Central memory CD8-positive, alpha-beta T cell (primary cell): ENCODE measurements at regions not wholly inside any gene's neighbourhood (a gene's known extent, or its start where the extent isn't known, plus 50 kb on each side); places are given as distances from the start of the nearest gene placed in this dataset.

Experiments
- ATAC-seq: fragments of 150-1000 bp; cut with Tn5 transposase; replicated peaks from 2 replicates; pipeline ENCODE4 v1.10.0; 2022; ENCODE audit warnings: mild to moderate bottlenecking, moderate FRiP score, moderate number of reproducible peaks; ENCODE audit not compliant: poor library complexity, severe bottlenecking; ENCODE audit errors: extremely low read depth
- DNase-seq, 2 donors: peaks; one replicate each; pipeline ENCODE4 v3.0.0; 2021; ENCODE audit warnings: low spot score in 2 of 2
- H3K27ac Mint-ChIP-seq: one replicate; pipeline ENCODE4 v1.8.0; 2022; ENCODE audit warnings: low read depth, mild to moderate bottlenecking, moderate library complexity, mixed read lengths
- H3K27me3 Mint-ChIP-seq: one replicate; pipeline ENCODE4 v1.8.0; 2022; ENCODE audit warnings: mixed read lengths
- H3K36me3 Mint-ChIP-seq: one replicate; pipeline ENCODE4 v1.8.0; 2022; ENCODE audit warnings: mild to moderate bottlenecking, moderate library complexity, mixed read lengths; ENCODE audit not compliant: insufficient read depth
- H3K4me1 Mint-ChIP-seq: one replicate; pipeline ENCODE4 v1.8.0; 2022; ENCODE audit warnings: mixed read lengths
- H3K4me3 Mint-ChIP-seq: one replicate; pipeline ENCODE4 v1.8.0; 2022; ENCODE audit warnings: mild to moderate bottlenecking, moderate library complexity, mixed read lengths
- H3K9me3 Mint-ChIP-seq: one replicate; pipeline ENCODE4 v1.8.0; 2022; ENCODE audit warnings: mixed read lengths

DNA sequence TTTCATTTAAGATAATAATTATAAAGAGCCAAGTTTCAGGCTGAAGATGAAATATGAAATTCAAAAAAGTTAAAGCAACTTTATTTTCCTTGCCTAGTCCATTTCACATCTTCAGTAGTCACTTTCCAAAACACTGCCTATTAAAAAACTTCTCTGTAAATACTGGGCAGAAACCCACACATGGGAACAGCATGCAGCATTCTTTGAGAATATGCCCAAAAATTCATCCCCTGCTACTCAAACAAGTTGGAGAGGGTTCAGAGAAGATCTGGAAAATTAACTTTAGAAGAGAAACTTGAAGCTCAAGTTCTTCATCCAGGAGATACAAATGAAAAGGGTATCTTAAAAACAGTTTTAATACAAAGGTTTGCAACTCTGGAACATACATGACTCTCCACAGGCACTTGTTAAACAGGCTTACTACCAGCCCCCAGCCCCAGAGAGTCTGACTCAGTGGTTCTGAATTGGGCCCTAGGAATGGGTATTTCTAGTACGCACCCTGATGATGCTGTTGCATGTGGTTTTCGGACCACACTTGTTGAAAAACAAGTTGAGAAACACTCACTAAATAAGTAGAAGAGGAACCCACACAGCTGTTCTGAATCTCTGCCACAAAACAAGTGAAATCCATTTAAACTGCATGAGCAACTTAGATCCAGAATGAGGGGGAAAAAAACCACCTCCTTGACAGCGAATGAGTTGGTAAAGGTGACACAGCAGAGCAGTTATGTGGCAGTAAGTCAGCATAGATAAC, 329.1 kb downstream of the SATB2 start:
- DNase-seq: no peak
- H3K36me3 Mint-ChIP-seq: no peaks in the 10 kb centered on the region

DNA sequence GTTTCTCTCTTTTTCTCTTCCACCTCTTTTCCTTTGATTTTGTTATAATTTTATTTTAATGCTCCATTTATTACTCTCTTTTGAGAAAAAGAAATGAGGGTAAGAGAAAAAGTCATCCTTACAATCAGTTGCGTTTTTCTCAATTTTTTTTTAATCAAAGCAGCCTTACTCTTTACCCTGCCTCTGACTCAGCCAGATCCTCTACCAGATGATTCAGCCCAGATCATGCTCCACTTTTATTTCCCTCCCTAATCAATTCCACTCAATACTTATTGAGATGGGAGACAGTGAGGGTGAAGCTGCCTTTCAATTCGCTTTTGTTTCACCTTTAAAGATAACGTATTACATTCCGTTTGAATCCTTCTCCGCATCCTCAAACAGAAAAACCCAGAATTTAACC, 337.9 kb downstream of the SATB2 start:
- Mint-ChIP-seq H3K4me3 (no peak overlapping the region), H3K36me3 (no peaks in the 10 kb centered on the region), H3K27ac (no peak overlapping the region)

More for the DNA sequence above, 329.1 kb downstream of the SATB2 start:
- no peaks in the 10 kb centered on the region for H3K27me3 Mint-ChIP-seq
- H3K4me3 Mint-ChIP-seq: no peak overlapping the region
- ATAC-seq: no peak
- H3K27ac Mint-ChIP-seq: no peak overlapping the region
- H3K9me3 Mint-ChIP-seq: no peaks in the 10 kb centered on the region
- H3K4me1 Mint-ChIP-seq: no peaks in the 10 kb centered on the region

DNA sequence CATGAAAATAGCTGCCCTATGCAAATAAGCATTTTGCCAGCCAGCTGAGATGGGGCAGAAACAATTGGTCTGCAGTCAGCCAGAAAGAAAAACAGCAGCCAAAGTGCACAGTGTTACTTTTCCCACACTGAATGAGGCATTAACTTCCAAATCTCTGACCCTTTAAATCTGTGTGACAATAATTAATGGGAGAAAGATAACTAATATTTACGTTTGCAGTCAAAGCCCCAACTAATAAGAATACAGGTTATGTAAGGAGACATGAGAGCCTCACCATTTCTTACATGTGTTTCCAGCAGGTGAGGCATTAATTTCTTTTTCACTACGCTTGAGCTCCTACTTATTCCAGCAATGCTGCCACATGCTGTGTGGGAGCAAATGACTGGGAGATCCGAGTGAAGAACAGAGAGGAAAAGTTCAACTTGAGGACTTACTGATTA, 339.0 kb downstream of the SATB2 start:
- DNase-seq: no peak
- H3K27me3 Mint-ChIP-seq: no peaks in the 10 kb centered on the region
- no peak overlapping the region for H3K27ac Mint-ChIP-seq
- H3K36me3 Mint-ChIP-seq: no peaks in the 10 kb centered on the region
- ATAC-seq: no peak
- H3K4me1 Mint-ChIP-seq: no peaks in the 10 kb centered on the region
- no peak overlapping the region for H3K4me3 Mint-ChIP-seq
- peaks cover 13% of the 10 kb centered on the region for H3K9me3 Mint-ChIP-seq

More for the DNA sequence above, 337.9 kb downstream of the SATB2 start:
- peaks cover 8% of the 10 kb centered on the region for H3K9me3 Mint-ChIP-seq
- H3K27me3 Mint-ChIP-seq: no peaks in the 10 kb centered on the region
- H3K4me1 Mint-ChIP-seq: no peaks in the 10 kb centered on the region
- ATAC-seq (no peak), DNase-seq (no peak)

DNA sequence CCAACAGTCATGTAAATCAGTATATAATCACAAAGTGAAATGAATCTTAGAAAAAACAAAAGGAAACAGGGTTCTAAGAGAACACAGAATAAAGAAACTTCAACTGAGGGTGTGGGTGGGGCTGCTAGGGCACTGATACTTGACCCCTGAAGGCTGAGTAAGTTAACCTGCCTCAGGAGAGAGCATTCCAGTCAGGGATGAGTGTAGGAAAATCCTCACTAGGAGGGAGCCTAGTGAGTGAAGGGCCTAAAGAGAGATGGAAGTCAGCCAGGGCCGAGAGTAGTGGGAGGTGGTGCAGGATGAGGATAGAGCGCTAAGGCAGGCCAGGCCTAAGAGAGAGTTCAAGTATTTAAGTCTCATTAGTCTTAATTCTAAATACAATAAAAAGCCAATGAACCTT, 342.6 kb downstream of the SATB2 start:
- H3K4me1 Mint-ChIP-seq: no peaks in the 10 kb centered on the region
- DNase-seq (no peak), ATAC-seq (no peak)
- no peaks in the 10 kb centered on the region for H3K36me3 Mint-ChIP-seq
- peaks cover 15% of the 10 kb centered on the region for H3K9me3 Mint-ChIP-seq
- no peak overlapping the region for H3K27ac Mint-ChIP-seq
- no peak overlapping the region for H3K4me3 Mint-ChIP-seq
- no peaks in the 10 kb centered on the region for H3K27me3 Mint-ChIP-seq

DNA sequence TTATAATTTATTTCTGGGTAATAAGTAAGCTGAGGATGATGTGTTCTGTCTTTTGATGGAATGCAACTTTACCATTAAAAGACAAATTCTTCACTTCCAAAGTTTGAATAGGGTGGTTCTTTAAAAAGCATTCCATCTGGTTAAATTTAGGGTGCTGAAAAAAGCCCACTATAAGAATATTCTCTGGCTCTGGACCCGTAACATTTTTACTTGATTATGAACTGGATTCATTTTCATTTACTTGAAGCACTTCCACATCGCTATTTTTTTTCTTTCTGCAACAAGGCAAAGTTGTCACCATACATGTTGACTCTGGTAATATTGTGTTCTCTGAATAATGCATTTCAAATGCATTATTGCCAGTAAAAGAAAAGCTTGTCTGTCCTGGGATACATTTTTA, 344.6 kb downstream of the SATB2 start:
- no peak overlapping the region for H3K27ac Mint-ChIP-seq
- DNase-seq: no peak
- H3K4me3 Mint-ChIP-seq: no peak overlapping the region
- H3K27me3 Mint-ChIP-seq: no peaks in the 10 kb centered on the region
- peaks cover 15% of the 10 kb centered on the region for H3K9me3 Mint-ChIP-seq
- no peaks in the 10 kb centered on the region for H3K36me3 Mint-ChIP-seq
- no peaks in the 10 kb centered on the region for H3K4me1 Mint-ChIP-seq
- no peak for ATAC-seq

DNA sequence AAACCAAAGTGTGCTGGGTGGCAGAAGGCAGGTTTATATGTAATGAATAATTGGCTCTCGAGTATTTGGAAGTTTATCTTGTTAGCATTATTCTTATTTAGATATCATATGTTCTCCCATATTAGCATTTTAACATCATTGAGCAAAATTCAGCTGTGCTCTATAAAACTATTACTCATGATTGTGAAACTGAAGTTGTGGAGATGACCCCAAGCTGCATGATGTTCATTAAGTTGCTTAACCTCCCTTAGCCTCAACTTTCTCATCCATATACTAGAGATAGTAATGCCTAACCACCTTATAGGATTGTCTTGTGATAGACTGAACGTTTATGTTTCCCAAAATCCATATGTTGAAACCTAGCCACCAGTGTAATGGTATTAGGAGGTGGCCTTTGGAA, 346.3 kb downstream of the SATB2 start:
- peaks cover 15% of the 10 kb centered on the region for H3K9me3 Mint-ChIP-seq
- H3K36me3 Mint-ChIP-seq: no peaks in the 10 kb centered on the region
- DNase-seq (no peak), ATAC-seq (no peak)
- H3K4me3 Mint-ChIP-seq: no peak overlapping the region
- no peaks in the 10 kb centered on the region for H3K4me1 Mint-ChIP-seq
- H3K27ac Mint-ChIP-seq: no peak overlapping the region
- no peaks in the 10 kb centered on the region for H3K27me3 Mint-ChIP-seq

DNA sequence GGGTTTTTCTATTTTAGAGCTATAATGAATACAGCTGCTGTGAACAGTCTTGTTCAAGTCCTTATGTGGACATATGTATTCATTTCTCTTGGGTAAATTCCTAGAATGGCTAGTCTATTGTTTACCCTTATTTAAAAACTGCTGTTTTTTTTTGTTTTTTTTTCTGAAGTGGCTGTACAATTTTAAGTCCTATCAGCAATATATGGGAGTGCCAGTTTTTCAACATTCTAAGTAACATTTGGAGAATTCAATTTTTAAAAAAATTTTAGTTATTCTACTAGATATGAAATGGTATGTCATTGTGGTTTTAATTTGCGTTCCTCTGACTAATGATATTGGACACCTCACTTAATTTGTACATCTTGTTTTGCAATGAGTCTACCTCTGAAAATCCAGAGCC, 349.7 kb downstream of the SATB2 start:
- H3K4me1 Mint-ChIP-seq: no peaks in the 10 kb centered on the region
- H3K9me3 Mint-ChIP-seq: peaks cover 8% of the 10 kb centered on the region
- H3K27ac Mint-ChIP-seq: no peak overlapping the region
- H3K4me3 Mint-ChIP-seq: no peak overlapping the region
- H3K27me3 Mint-ChIP-seq: no peaks in the 10 kb centered on the region
- no peak for DNase-seq
- no peaks in the 10 kb centered on the region for H3K36me3 Mint-ChIP-seq
- ATAC-seq: no peak

DNA sequence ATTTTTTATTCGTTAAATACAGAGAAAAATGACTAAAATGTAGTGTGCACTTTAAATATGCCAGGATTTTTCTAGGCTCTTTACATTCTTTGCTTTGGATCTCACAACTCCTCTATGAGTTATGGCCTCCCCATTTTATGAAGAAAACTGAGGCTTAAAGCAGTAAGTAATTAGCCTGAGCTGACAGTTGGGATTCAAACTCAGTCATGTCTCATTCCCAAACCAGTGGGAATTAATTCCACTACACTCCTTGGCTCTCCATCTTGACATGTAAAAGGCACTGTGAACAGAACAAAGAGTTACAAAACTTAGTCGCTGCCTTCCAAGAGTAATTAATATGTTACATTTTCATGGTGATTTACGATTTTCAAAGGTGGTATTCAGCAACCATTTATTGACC, 351.9 kb downstream of the SATB2 start:
- DNase-seq (no peak), ATAC-seq (no peak)
- no peak overlapping the region for H3K27ac Mint-ChIP-seq
- peaks cover 5% of the 10 kb centered on the region for H3K9me3 Mint-ChIP-seq
- no peaks in the 10 kb centered on the region for H3K4me1 Mint-ChIP-seq
- H3K36me3 Mint-ChIP-seq: no peaks in the 10 kb centered on the region
- no peaks in the 10 kb centered on the region for H3K27me3 Mint-ChIP-seq
- no peak overlapping the region for H3K4me3 Mint-ChIP-seq

DNA sequence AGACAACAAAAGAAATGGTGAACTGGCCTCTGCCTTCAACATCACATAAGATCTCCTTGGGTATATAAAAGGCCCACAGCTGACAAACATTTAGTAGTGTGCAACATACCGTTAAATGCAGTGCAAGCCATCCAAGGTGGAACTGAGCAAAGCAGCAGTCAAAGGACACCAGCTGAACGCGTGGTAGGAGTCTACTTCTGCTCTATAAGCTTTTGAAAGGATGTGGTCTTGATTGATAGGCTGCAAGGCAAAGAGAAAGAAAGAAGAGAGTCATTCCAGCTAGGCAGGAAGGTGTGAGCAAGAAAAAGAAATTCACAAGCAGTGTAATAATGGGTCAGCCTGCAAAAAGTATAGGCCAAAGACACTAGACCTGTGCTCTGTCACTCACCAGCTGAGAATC, 356.3 kb downstream of the SATB2 start:
- Mint-ChIP-seq H3K27ac (no peak overlapping the region), H3K27me3 (no peaks in the 10 kb centered on the region), H3K4me3 (no peak overlapping the region), H3K36me3 (no peaks in the 10 kb centered on the region), H3K4me1 (no peaks in the 10 kb centered on the region), H3K9me3 (peaks cover 10% of the 10 kb centered on the region)
- ATAC-seq (no peak), DNase-seq (no peak)

DNA sequence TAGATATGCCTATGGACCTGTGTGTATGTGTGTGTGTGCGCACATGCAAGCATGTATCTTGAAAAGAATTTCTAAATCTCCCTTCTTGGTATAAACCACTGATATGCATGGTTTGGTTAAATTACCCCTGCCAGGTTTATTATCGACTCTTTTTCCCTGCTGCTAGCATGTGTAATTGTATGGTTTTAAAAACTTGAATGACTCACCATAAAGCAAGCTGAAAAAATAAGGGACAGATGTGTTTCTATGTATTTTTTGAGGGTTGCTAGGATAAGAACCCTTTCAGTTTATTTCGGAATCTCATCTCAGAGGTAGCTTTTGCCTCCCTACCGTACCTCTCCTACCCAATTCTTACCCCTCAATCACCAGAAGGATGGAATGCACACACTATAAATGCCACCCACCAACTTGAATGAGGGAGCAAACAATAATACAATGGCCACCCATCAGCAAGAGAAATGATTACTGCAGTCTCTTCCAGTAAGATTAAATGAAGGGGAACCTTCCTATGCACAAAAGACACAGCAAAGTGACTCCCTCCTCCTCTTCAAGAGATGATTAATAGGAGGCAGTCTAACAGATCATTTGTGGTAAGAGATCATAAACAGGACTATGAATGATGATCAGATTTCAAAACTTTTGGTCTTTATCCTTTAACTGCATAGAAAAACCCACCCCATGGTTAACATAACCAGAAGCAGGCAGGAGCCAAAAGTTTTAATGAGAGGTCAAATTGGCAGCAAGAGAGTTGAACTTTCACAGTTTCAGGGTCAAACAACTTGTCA, 357.2 kb downstream of the SATB2 start:
- H3K4me1 Mint-ChIP-seq: no peaks in the 10 kb centered on the region
- DNase-seq (no peak), ATAC-seq (no peak)
- H3K27me3 Mint-ChIP-seq: no peaks in the 10 kb centered on the region
- H3K36me3 Mint-ChIP-seq: no peaks in the 10 kb centered on the region
- peaks cover 10% of the 10 kb centered on the region for H3K9me3 Mint-ChIP-seq
- no peak overlapping the region for H3K4me3 Mint-ChIP-seq
- H3K27ac Mint-ChIP-seq: no peak overlapping the region

DNA sequence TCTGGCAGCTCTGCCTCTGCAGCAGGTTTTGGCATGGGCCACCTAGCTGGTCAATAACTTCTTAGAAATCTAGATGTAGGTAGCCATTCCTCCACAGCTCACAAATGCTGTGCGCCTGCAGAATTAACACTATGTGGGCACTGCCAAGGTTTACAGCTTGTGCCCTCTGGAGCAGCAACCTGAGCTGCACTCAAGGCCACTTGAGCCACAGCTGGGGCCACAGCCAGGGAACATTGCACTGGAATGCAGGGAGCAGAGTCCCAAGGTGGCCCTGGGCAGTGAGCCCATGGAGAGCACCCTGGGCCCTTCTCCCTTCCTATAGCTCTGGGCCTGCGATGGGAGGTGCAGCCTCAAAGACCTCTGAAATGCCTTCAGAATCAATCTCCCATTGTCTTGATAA, 365.3 kb downstream of the SATB2 start:
- peaks cover 1% of the 10 kb centered on the region for H3K36me3 Mint-ChIP-seq
- H3K9me3 Mint-ChIP-seq: peaks cover 11% of the 10 kb centered on the region
- no peaks in the 10 kb centered on the region for H3K27me3 Mint-ChIP-seq
- no peak for ATAC-seq
- no peak overlapping the region for H3K4me3 Mint-ChIP-seq
- H3K4me1 Mint-ChIP-seq: no peaks in the 10 kb centered on the region
- H3K27ac Mint-ChIP-seq: no peak overlapping the region
- DNase-seq: no peak

DNA sequence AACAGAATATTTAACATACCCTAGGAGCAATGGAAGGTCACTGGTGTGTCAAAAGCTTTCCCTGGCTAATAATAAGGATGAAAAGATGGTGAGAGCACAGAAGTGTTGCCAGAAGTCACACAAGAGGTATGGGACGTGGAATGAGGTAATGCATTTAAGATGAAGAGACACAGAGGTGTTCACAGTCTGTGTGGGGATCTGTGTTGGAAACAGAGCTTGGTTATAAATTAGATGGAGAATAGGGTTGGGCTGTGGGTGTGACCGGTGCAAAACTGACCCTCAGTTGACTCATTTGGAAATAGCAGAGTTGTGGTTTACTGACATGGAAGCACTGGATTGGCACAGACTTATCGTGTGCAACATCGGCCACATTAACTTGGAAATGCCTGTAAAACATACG, 372.5 kb downstream of the SATB2 start:
- H3K4me1 Mint-ChIP-seq: no peaks in the 10 kb centered on the region
- no peak overlapping the region for H3K27ac Mint-ChIP-seq
- H3K27me3 Mint-ChIP-seq: no peaks in the 10 kb centered on the region
- H3K9me3 Mint-ChIP-seq: peaks cover 5% of the 10 kb centered on the region
- no peak overlapping the region for H3K4me3 Mint-ChIP-seq
- ATAC-seq (no peak), DNase-seq (no peak)
- no peaks in the 10 kb centered on the region for H3K36me3 Mint-ChIP-seq

DNA sequence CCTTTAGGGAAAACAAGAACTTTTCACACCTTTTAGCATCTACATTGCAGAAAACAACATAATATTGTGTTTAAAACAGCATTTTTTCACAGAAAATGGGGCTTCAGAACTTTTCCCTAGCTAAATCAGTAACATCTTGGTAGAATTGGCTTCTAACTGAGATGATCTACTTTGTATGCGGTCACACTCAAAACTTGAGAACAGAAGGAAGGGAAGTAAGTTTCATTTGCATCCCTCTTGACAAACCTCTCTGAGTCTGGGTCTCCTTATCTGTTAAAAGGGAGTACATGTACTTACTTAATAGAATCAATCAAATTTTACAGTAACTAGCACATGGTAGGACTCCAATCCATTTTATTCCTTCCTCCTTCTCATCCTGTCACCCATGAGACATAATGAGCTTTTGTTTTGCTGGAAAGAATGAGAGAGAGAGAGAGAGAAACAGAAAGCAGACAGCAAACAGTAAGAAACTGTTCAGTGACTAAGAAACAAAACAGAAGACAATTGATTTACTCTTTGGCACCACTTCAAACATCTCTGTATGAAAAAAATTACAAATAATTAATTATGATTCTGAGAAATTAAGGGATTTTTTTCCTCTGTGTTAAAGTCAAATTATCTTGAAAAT, 387.3 kb downstream of the SATB2 start:
- no peak overlapping the region for H3K27ac Mint-ChIP-seq
- ATAC-seq: no peak
- DNase-seq: no peak
- H3K9me3 Mint-ChIP-seq: peaks cover 6% of the 10 kb centered on the region
- H3K4me3 Mint-ChIP-seq: no peak overlapping the region
- no peaks in the 10 kb centered on the region for H3K27me3 Mint-ChIP-seq
- no peaks in the 10 kb centered on the region for H3K4me1 Mint-ChIP-seq
- no peaks in the 10 kb centered on the region for H3K36me3 Mint-ChIP-seq
